ENCODE measurements at regions not wholly inside any gene's neighbourhood (a gene's known extent, or its start where the extent isn't known, plus 50 kb on each side); places are given as distances from the start of the nearest gene placed in this dataset.

DNA sequence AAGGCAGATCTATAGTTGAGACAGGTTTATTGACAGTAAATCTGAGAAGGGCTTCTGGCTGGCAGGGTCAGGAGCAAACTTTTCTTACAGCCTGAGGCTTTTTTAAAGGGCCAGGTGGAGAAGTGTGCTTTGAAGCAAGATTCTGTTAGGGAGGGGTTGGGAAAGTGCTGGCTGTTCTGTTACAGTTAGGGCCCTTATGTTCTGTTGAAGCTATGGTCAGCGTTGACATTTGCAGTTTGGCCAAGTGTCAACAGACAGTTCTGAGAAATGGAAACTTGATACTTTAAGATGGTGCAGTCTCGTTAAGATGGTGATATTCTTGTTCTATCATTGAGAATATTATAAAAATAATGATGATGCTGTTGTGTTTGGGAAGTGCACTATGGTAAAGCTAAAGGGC, 154.2 kb downstream of the RDH14 start:
- TF ChIP-seq, protein P1, sequence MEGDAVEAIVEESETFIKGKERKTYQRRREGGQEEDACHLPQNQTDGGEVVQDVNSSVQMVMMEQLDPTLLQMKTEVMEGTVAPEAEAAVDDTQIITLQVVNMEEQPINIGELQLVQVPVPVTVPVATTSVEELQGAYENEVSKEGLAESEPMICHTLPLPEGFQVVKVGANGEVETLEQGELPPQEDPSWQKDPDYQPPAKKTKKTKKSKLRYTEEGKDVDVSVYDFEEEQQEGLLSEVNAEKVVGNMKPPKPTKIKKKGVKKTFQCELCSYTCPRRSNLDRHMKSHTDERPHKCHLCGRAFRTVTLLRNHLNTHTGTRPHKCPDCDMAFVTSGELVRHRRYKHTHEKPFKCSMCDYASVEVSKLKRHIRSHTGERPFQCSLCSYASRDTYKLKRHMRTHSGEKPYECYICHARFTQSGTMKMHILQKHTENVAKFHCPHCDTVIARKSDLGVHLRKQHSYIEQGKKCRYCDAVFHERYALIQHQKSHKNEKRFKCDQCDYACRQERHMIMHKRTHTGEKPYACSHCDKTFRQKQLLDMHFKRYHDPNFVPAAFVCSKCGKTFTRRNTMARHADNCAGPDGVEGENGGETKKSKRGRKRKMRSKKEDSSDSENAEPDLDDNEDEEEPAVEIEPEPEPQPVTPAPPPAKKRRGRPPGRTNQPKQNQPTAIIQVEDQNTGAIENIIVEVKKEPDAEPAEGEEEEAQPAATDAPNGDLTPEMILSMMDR (conservative IDR thresholded peaks at IDR 0.05), result no peak
- H3K36me3 Mint-ChIP-seq (ENCODE audit: low read depth), result no peaks in the 10 kb centered on the region
- H3K27me3 Mint-ChIP-seq (ENCODE audit: low read depth), result no peaks in the 10 kb centered on the region
- DNase-seq (ENCODE audit: low read depth, low spot score), result no peak
- no peaks in the 10 kb centered on the region for H3K4me1 Mint-ChIP-seq
- no peaks in the 10 kb centered on the region for H3K9me3 Mint-ChIP-seq
- H3K27ac Mint-ChIP-seq (ENCODE audit: unreplicated experiment), result no peak overlapping the region
- no peak overlapping the region for H3K4me3 Mint-ChIP-seq

DNA sequence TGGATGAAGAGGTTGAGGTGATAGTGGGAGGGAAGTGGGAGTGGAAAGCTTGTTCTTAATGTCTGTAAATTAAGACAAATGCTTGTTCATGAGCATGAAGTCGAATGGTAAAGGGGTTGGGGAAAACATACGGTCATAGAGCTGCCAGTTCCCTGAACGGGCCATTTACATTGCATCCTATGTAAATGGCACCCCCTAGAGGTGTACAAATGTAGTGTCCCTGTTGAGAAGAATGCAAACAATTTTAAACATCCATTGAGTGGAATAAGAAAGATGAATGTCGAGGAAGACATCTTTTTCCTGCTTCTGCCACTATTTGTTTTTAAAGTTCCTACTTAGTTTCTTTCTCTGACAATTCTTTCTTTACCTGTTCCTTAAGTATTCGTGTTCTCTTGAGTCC, 155.7 kb downstream of the RDH14 start:
- no peaks in the 10 kb centered on the region for H3K4me1 Mint-ChIP-seq
- no peak overlapping the region for H3K27ac Mint-ChIP-seq (ENCODE audit: unreplicated experiment)
- H3K27me3 Mint-ChIP-seq (ENCODE audit: low read depth), result no peaks in the 10 kb centered on the region
- no peaks in the 10 kb centered on the region for H3K9me3 Mint-ChIP-seq
- TF ChIP-seq, protein P1 (conservative IDR thresholded peaks at IDR 0.05), result peak; percentile 68
- no peak for DNase-seq (ENCODE audit: low read depth, low spot score)
- no peak overlapping the region for H3K4me3 Mint-ChIP-seq
- H3K36me3 Mint-ChIP-seq (ENCODE audit: low read depth), result no peaks in the 10 kb centered on the region

DNA sequence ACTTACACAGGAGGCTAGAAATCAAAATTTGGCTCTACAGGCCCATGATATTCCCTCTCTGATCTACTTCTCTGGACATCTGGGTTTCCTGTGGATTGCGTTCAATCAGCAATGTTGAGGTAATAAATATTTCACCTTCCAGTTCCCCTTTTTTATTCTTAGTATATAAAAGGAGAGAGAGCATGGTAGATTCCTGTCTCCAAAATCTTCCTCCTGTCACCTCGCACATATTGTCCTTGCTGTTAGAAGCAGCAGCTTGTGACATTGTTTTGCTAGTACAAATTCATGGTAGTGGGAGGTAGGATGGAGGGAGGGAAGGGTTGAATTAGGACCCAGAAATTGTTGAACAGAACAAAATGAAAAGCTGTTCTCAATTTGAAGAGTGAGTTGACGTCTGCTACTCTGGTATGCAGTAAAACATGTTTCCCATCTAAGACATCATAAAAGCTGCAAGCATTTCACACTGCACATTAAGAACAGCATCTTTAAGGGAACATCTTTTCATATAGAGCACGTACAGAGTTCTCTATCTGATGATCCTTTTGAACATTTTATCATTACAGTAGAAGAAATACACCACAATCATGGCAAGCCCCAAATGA, 156.4 kb downstream of the RDH14 start:
- DNase-seq (ENCODE audit: low read depth, low spot score), result no peak
- Mint-ChIP-seq H3K27ac (ENCODE audit: unreplicated experiment) (no peak overlapping the region), H3K4me1 (no peaks in the 10 kb centered on the region), H3K36me3 (ENCODE audit: low read depth) (no peaks in the 10 kb centered on the region), H3K9me3 (no peaks in the 10 kb centered on the region), H3K4me3 (no peak overlapping the region), H3K27me3 (ENCODE audit: low read depth) (no peaks in the 10 kb centered on the region)
- TF ChIP-seq, protein P1 (conservative IDR thresholded peaks at IDR 0.05), result no peak

DNA sequence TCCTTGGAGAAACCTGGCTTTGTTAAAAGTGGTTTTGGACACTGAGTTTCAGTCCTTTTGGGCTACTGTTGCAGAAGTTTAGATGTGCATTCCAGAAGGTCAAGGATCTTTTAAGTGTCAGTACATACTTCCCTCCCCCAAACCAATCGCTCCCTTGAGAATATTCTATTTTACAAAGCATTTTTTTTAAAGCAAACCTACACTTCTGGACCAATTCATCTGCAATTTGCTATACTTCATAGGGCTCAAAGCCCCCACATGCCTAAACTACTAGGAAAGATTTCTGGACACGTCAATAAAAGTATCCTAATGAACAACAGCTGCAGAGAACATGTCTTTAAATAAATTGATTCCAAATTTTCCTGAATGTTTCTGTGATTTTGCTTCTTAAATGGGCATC, 157.6 kb downstream of the RDH14 start:
- peaks cover 3% of the 10 kb centered on the region for H3K27me3 Mint-ChIP-seq (ENCODE audit: low read depth)
- no peak overlapping the region for H3K27ac Mint-ChIP-seq (ENCODE audit: unreplicated experiment)

DNA sequence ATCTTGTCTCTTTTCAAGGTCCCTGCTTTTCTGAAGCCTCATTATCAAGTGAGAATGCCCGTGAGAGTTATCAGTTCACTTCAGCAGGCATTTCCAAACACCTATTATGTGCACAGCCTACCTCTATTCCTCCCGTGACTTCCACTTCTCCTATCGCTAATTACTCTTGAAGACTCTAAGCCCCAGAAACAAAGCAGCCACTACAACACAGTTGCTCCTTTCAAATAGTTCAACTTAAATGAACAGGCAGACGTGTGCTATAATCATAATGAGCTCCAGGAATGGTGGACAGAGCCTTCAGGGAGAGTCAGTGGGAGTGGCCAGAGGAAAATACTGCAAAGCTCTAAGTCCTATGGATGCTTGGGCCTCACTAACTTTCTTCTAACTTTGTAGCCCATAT, 159.0 kb downstream of the RDH14 start:
- no peaks in the 10 kb centered on the region for H3K36me3 Mint-ChIP-seq (ENCODE audit: low read depth)
- no peak for DNase-seq (ENCODE audit: low read depth, low spot score)
- TF ChIP-seq, protein P1 (conservative IDR thresholded peaks at IDR 0.05), result no peak
- H3K27ac Mint-ChIP-seq (ENCODE audit: unreplicated experiment), result no peak overlapping the region
- H3K9me3 Mint-ChIP-seq, result no peaks in the 10 kb centered on the region
- H3K4me1 Mint-ChIP-seq, result no peaks in the 10 kb centered on the region
- peaks cover 3% of the 10 kb centered on the region for H3K27me3 Mint-ChIP-seq (ENCODE audit: low read depth)
- no peak overlapping the region for H3K4me3 Mint-ChIP-seq

More for the DNA sequence above, 157.6 kb downstream of the RDH14 start:
- Mint-ChIP-seq H3K36me3 (ENCODE audit: low read depth) (no peaks in the 10 kb centered on the region), H3K4me1 (no peaks in the 10 kb centered on the region), H3K4me3 (no peak overlapping the region), H3K9me3 (no peaks in the 10 kb centered on the region)
- TF ChIP-seq, protein P1 (conservative IDR thresholded peaks at IDR 0.05), result no peak
- no peak for DNase-seq (ENCODE audit: low read depth, low spot score)

All from neural crest cell (in vitro differentiated cells).